ENCODE measurements at regions not wholly inside any gene's neighbourhood (a gene's known extent, or its start where the extent isn't known, plus 50 kb on each side); places are given as distances from the start of the nearest gene placed in this dataset.
A peak's percentile ranks its signal among the peaks of the same experiment; 100 is the strongest.

GRCh38 chr6:80482056-80482455 lies 375.6 kb downstream of the BCKDHB start:
- H3K4me1 ChIP-seq (ENCODE audit: insufficient read depth) = no peaks in the 10 kb centered on the region
- no peak overlapping the region for H3K4me3 ChIP-seq (ENCODE audit: low read depth, low read length)
- H3K27ac ChIP-seq (ENCODE audit: low read depth) = no peak overlapping the region
- 99% methylated on average over 3 of the region's 3 CpGs for WGBS
- no peaks in the 10 kb centered on the region for H3K36me3 ChIP-seq (ENCODE audit: insufficient read depth)
- no peak for DNase-seq (ENCODE audit: extremely low spot score)

DNA sequence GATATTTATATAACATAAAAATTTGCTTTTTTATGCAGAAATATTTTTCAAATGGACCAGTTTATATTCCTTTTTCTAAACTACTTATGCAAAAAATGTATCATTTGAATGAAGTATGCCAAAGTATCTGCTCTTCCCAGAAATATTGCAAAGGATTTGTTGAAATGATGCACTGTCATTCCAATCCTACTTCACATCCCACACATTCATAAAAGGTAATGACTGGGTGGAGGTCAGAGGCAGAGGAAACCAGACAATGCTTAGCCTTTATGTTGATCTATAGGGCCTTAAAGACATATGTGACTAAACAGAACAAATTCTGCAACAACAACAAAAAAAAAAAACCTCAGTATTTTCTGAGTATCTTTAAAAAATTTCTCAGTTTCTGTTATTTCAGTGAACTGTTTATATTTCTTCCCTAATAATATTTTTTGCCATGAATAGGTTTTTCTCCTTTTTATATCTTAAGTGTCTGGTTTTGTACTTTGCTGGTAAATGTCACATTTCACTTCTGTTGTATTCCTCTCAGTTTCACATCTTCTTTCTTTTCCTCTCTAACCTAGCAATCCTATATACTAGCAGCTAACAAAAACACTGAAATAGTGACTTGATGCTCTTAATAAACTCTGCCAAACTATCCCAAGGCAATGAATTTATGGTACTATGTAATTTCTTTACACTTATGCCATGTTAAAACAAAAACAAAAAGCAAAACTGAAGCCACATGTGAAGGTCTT lies 374.1 kb downstream of the BCKDHB start:
- H3K4me3 ChIP-seq (ENCODE audit: low read depth, low read length) = no peak overlapping the region
- H3K27ac ChIP-seq (ENCODE audit: low read depth) = no peak overlapping the region
- no peaks in the 10 kb centered on the region for H3K4me1 ChIP-seq (ENCODE audit: insufficient read depth)
- no peaks in the 10 kb centered on the region for H3K36me3 ChIP-seq (ENCODE audit: insufficient read depth)
- DNase-seq (ENCODE audit: extremely low spot score) = no peak

- Histone ChIP-seq H3K36me3 (ENCODE audit: insufficient read depth) (no peaks in the 10 kb centered on the region), H3K4me1 (ENCODE audit: insufficient read depth) (no peaks in the 10 kb centered on the region), H3K4me3 (ENCODE audit: low read depth, low read length) (no peak overlapping the region), H3K27ac (ENCODE audit: low read depth) (no peak overlapping the region)
- WGBS = 53% methylated on average over 1 of the region's 1 CpG
- no peak for DNase-seq (ENCODE audit: extremely low spot score)
These were observed 371.6 kb downstream of the BCKDHB start for GRCh38 chr6:80478030-80478429.

DNA sequence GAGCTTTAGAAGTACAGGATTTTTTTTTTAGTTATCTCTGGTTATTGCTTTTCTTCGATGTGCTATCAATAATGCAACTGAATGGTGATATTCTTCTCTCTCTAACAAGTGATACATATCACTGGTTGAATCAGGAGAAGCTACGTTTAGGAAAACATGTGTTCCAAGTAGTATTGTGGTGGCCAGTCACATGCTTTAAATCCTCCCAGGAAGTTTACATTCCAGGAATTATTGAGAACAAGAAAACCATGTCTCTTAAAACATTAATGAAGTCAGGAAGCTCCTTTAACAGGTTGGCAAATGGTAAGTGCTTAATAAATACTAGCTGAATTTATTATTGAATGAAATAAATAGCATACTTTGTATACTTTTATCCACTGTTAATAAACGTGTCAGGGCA lies 371.1 kb downstream of the BCKDHB start:
- 38% methylated on average over 3 of the region's 3 CpGs for WGBS
- Histone ChIP-seq H3K4me1 (ENCODE audit: insufficient read depth) (no peaks in the 10 kb centered on the region), H3K36me3 (ENCODE audit: insufficient read depth) (no peaks in the 10 kb centered on the region), H3K4me3 (ENCODE audit: low read depth, low read length) (no peak overlapping the region), H3K27ac (ENCODE audit: low read depth) (no peak overlapping the region)
- no peak for DNase-seq (ENCODE audit: extremely low spot score)

GRCh38 chr6:80472271-80472670 lies 365.8 kb downstream of the BCKDHB start:
- 76% methylated on average over 1 of the region's 1 CpG for WGBS
- H3K4me1 ChIP-seq (ENCODE audit: insufficient read depth) = no peaks in the 10 kb centered on the region
- no peak for DNase-seq (ENCODE audit: extremely low spot score)

DNA sequence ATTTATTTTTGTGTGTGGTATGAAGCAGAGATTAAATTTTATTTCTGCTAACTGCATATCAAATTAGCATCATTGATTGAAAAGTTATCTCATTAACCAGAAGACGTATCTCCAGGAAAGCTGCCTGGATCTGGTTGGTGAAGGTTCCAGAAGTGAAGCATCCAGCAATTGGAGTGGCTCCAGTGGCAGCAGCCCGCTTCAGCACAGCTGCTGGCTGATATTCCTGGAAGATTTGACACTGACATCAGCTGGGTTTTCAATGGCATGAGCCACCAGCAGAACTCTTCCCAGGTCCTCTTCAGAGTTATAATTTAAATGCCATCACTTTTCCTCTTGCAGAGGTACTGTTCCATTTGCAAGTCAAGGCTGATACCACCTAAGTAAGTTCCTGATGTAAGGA lies 363.5 kb downstream of the BCKDHB start:
- Histone ChIP-seq H3K4me1 (ENCODE audit: insufficient read depth) (no peaks in the 10 kb centered on the region), H3K36me3 (ENCODE audit: insufficient read depth) (no peaks in the 10 kb centered on the region), H3K27ac (ENCODE audit: low read depth) (no peak overlapping the region), H3K4me3 (ENCODE audit: low read depth, low read length) (no peak overlapping the region)
- DNase-seq (ENCODE audit: extremely low spot score) = no peak
- WGBS = 63% methylated on average over 2 of the region's 2 CpGs

More at GRCh38 chr6:80472271-80472670, 365.8 kb downstream of the BCKDHB start:
- Histone ChIP-seq H3K27ac (ENCODE audit: low read depth) (no peak overlapping the region), H3K4me3 (ENCODE audit: low read depth, low read length) (no peak overlapping the region), H3K36me3 (ENCODE audit: insufficient read depth) (no peaks in the 10 kb centered on the region)

DNA sequence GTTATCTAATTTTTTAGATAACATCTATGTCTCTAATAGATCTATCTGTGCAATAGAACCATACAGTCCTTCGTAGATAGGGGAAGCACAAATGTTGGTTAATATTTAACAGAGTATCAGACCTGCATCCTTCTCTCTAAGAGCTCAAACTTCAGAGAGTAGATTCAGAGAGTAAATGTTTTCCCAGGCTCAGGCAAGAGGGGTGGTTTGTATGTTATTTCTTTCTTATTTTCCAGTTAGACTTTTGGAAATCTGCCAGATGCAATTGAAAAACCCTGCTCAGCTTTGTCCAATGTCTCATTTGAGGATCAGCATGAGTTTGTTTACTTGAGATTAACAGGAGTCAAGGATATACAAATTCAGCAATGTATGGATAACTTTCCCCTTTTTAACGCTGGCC lies 361.9 kb downstream of the BCKDHB start:
- H3K4me3 ChIP-seq (ENCODE audit: low read depth, low read length) = no peak overlapping the region
- no peak overlapping the region for H3K27ac ChIP-seq (ENCODE audit: low read depth)
- H3K4me1 ChIP-seq (ENCODE audit: insufficient read depth) = no peaks in the 10 kb centered on the region
- H3K36me3 ChIP-seq (ENCODE audit: insufficient read depth) = no peaks in the 10 kb centered on the region
- 82% methylated on average over 2 of the region's 2 CpGs for WGBS
- no peak for DNase-seq (ENCODE audit: extremely low spot score)

- no peak overlapping the region for H3K4me3 ChIP-seq (ENCODE audit: low read depth, low read length)
- H3K4me1 ChIP-seq (ENCODE audit: insufficient read depth) = no peaks in the 10 kb centered on the region
- H3K27ac ChIP-seq (ENCODE audit: low read depth) = no peak overlapping the region
- 94% methylated on average over 2 of the region's 2 CpGs for WGBS
- no peak for DNase-seq (ENCODE audit: extremely low spot score)
- no peaks in the 10 kb centered on the region for H3K36me3 ChIP-seq (ENCODE audit: insufficient read depth)
These were observed 360.9 kb downstream of the BCKDHB start for GRCh38 chr6:80467408-80467807.

- no peak for DNase-seq (ENCODE audit: extremely low spot score)
- H3K36me3 ChIP-seq (ENCODE audit: insufficient read depth) = no peaks in the 10 kb centered on the region
- no peaks in the 10 kb centered on the region for H3K4me1 ChIP-seq (ENCODE audit: insufficient read depth)
- WGBS = 93% methylated on average over 2 of the region's 2 CpGs
- H3K27ac ChIP-seq (ENCODE audit: low read depth) = no peak overlapping the region
- H3K4me3 ChIP-seq (ENCODE audit: low read depth, low read length) = no peak overlapping the region
These were observed 360.5 kb downstream of the BCKDHB start for GRCh38 chr6:80466981-80467380.

DNA sequence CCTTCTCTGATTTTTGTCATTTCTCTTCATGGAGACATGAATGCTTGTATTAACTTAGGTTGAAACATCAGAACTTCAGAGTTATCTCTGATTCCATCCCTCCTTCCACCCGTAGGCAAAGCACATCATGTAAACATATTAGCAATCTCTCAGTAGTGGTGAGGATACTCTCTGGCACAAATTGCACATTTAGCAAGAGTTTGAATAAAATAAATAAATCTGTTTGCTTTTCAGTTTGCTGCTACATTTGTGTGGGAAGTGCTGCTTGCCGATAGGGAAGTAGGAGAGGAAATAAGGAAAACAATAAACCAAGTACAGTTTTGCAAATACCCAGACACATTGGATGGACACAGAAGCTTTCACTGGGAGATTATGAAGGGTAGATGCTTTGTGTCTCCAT lies 359.0 kb downstream of the BCKDHB start:
- DNase-seq (ENCODE audit: extremely low spot score) = no peak
- 55% methylated on average over 2 of the region's 2 CpGs for WGBS
- Histone ChIP-seq H3K27ac (ENCODE audit: low read depth) (no peak overlapping the region), H3K36me3 (ENCODE audit: insufficient read depth) (no peaks in the 10 kb centered on the region), H3K4me3 (ENCODE audit: low read depth, low read length) (no peak overlapping the region), H3K4me1 (ENCODE audit: insufficient read depth) (no peaks in the 10 kb centered on the region)

DNA sequence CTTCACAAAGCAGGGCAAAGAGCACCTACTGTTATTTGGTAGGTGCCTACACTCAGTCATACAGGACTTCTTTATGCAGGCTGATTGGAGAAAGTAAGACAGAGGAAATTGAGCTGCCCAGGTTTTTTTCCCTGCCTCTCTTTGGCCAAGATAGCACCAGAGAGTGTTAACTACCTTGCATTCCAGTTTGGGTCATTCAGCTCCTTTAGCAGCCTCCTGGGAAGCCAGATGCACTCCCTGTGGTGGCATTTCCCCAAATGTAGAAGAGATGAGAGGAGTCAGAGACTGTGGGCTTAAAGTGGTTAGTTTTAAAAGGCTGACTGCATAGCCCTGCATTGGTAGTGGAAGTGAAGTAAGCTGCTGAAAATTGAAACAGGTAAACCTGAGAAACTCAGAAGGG lies 358.4 kb downstream of the BCKDHB start:
- no peaks in the 10 kb centered on the region for H3K36me3 ChIP-seq (ENCODE audit: insufficient read depth)
- no peak for DNase-seq (ENCODE audit: extremely low spot score)
- H3K27ac ChIP-seq (ENCODE audit: low read depth) = no peak overlapping the region
- H3K4me1 ChIP-seq (ENCODE audit: insufficient read depth) = no peaks in the 10 kb centered on the region
- no peak overlapping the region for H3K4me3 ChIP-seq (ENCODE audit: low read depth, low read length)

- Histone ChIP-seq H3K4me1 (ENCODE audit: insufficient read depth) (no peaks in the 10 kb centered on the region), H3K36me3 (ENCODE audit: insufficient read depth) (no peaks in the 10 kb centered on the region), H3K4me3 (ENCODE audit: low read depth, low read length) (no peak overlapping the region), H3K27ac (ENCODE audit: low read depth) (no peak overlapping the region)
- DNase-seq (ENCODE audit: extremely low spot score) = no peak
These were observed 356.7 kb downstream of the BCKDHB start for GRCh38 chr6:80463197-80463596.

GRCh38 chr6:80460257-80460865 lies 353.9 kb downstream of the BCKDHB start:
- DNase-seq (ENCODE audit: extremely low spot score) = no peak
- no peaks in the 10 kb centered on the region for H3K4me1 ChIP-seq (ENCODE audit: insufficient read depth)
- no peak overlapping the region for H3K27ac ChIP-seq (ENCODE audit: low read depth)
- WGBS = 25% methylated on average over 1 of the region's 1 CpG
- no peaks in the 10 kb centered on the region for H3K36me3 ChIP-seq (ENCODE audit: insufficient read depth)
- H3K4me3 ChIP-seq (ENCODE audit: low read depth, low read length) = no peak overlapping the region

DNA sequence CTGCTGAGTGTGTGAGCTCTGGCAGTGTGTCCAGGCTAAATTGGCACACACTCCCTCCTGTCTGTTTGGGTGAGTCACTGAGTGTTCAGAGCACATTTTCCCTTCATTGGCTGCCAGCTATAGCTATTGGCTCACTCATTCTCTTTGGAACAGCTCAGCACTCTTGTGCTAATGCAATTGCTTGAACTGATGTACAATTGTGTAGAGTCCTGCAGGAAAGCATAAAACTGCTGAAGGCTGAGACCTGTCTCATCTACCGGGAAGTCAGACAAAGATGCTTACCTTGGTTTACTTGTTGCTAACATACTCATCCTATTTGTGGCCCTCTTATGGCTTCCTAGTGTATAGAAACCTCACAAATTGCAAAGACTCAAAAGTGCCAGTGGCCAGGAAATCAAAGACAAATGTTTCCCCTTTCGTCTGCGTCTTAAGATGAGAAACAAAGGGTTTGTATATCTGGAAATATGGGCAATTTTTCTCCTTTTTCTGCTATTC lies 351.0 kb downstream of the BCKDHB start:
- H3K4me3 ChIP-seq (ENCODE audit: low read depth, low read length) = no peak overlapping the region
- H3K27ac ChIP-seq (ENCODE audit: low read depth) = no peak overlapping the region
- peak; percentile 61 for DNase-seq (ENCODE audit: extremely low spot score)
- no peaks in the 10 kb centered on the region for H3K36me3 ChIP-seq (ENCODE audit: insufficient read depth)
- no peaks in the 10 kb centered on the region for H3K4me1 ChIP-seq (ENCODE audit: insufficient read depth)
- 40% methylated on average over 3 of the region's 3 CpGs for WGBS

Data from urinary bladder (tissue), 3 donors.